Right lobe of liver (tissue), 6 donors: ENCODE measurements at regions not wholly inside any gene's neighbourhood (a gene's known extent, or its start where the extent isn't known, plus 50 kb on each side); places are given as distances from the start of the nearest gene placed in this dataset.

ENCODE experiments used
- ATAC-seq, 4 donors: fragments of 200-7000 bp; cut with Tn5 transposase; one replicate each; pipeline ENCODE4 v1.9.1; 2020; ENCODE audit warnings: mild to moderate bottlenecking in 4 of 4, moderate library complexity in 4 of 4
- DNase-seq, 3 donors: peaks; one replicate each; pipeline ENCODE4 v3.0.0-alpha.2; 2020
- H3K27ac ChIP-seq, 3 donors: fragments of 200-600 bp; one replicate each; pipeline ENCODE4 v1.8.0; 2022
- H3K27me3 ChIP-seq, 2 donors: fragments of 200-600 bp; one replicate each; pipeline ENCODE4 v1.8.0; 2022
- H3K36me3 ChIP-seq, 4 donors: fragments of 200-600 bp; sonication (generic) in 1 of 4; one replicate each; pipeline versions ENCODE4 v1.5.1 to v1.8.0; 2017 to 2022; ENCODE audit warnings: control low read depth in 1 of 4
- H3K4me1 ChIP-seq, 4 donors: fragments of 200-600 bp; sonication (generic) in 1 of 4; one replicate each; pipeline versions ENCODE4 v1.5.1 to v1.8.0; 2017 to 2022; ENCODE audit warnings: control low read depth in 1 of 4
- H3K4me3 ChIP-seq, 3 donors: fragments of 200-600 bp; one replicate each; pipeline ENCODE4 v1.8.0; 2022
- H3K9me3 ChIP-seq, 4 donors: fragments of 200-600 bp; sonication (generic) in 1 of 4; one replicate each; pipeline versions ENCODE4 v1.5.1 to v1.8.0; 2017 to 2022; ENCODE audit warnings: control low read depth in 1 of 4
- CTCF ChIP-seq, 4 donors: fragments of 200-600 bp in 3 of 4; fragments of 450-650 bp in 1 of 4; IDR thresholded peaks; one replicate each; pipeline versions ENCODE4 v1.5.1 to v1.8.0; 2016 to 2022; ENCODE audit warnings: antibody characterized with exemption in 4 of 4, mild to moderate bottlenecking in 2 of 4
- POLR2A ChIP-seq: fragments of 450-650 bp; IDR thresholded peaks from one replicate; pipeline ENCODE4 v1.6.1; 2017; ENCODE audit warnings: antibody characterized with exemption, mild to moderate bottlenecking
- WGBS: methylation state at CpG from one replicate; pipeline ENCODE4 v1.1.6; 2018; ENCODE audit warnings: low coverage, low lambda C conversion rate; ENCODE audit not compliant: insufficient coverage; ENCODE audit errors: missing lambda C conversion rate; 5-methylcytosine and 5-hydroxymethylcytosine counted together
- intact Hi-C, 2 donors: fragments of 100-400 bp; cut with DNase I; formaldehyde crosslinking; loops; one replicate each; pipeline versions ENCODE4 v1.11.2 to v1.14.1; 2022
- donor health status: DM: no; HTN: yes; CAD: no.
- donor health status: DM: no; HTN: no; CAD: no.
- donor health status: DM: no; HTN: no; CAD: no.
- donor health status: DM: no; HTN: yes; CAD: no.
- donor health status: DM: no; HTN: yes; CAD: no.

GRCh38 chr1:106619827-106620134 lies 436.7 kb upstream of the PRMT6 start:
- no peaks in the 10 kb centered on the region for H3K4me1 ChIP-seq
- intact Hi-C loops: no loop called here
- no peaks in the 10 kb centered on the region for H3K36me3 ChIP-seq
- H3K4me3 ChIP-seq: no peak overlapping the region
- H3K27ac ChIP-seq: no peak overlapping the region
- peaks cover 0 to under 1% (median 0%) of the 10 kb centered on the region in 4 donors for H3K9me3 ChIP-seq
- no peaks in the 10 kb centered on the region for H3K27me3 ChIP-seq
- no peak for TF ChIP-seq CTCF (IDR thresholded peaks at IDR 0.05)
- TF ChIP-seq POLR2A: no peak
- ATAC-seq (peak in 1 of 4 donors; percentile 18), DNase-seq (peak in 1 of 3 donors; percentile 22)
- 0% methylated on average over 1 of the region's 5 CpGs for WGBS

GRCh38 chr1:106620521-106620954 lies 435.9 kb upstream of the PRMT6 start:
- ATAC-seq: peak in 1 of 4 donors; percentile 12
- DNase-seq: peak in 1 of 3 donors; percentile 38
- no peak overlapping the region for H3K27ac ChIP-seq
- TF ChIP-seq CTCF (IDR thresholded peaks at IDR 0.05): no peak
- TF ChIP-seq POLR2A: no peak
- H3K27me3 ChIP-seq: no peaks in the 10 kb centered on the region
- H3K4me3 ChIP-seq: no peak overlapping the region
- WGBS: 20% methylated on average over 1 of the region's 7 CpGs
- intact Hi-C loops: no loop called here
- H3K9me3 ChIP-seq: no peaks in the 10 kb centered on the region
- no peaks in the 10 kb centered on the region for H3K4me1 ChIP-seq
- H3K36me3 ChIP-seq: no peaks in the 10 kb centered on the region

GRCh38 chr1:106621853-106622252 lies 434.6 kb upstream of the PRMT6 start:
- no peaks in the 10 kb centered on the region for H3K27me3 ChIP-seq
- DNase-seq: no peak

GRCh38 chr1:106637566-106637965 lies 418.9 kb upstream of the PRMT6 start:
- ATAC-seq (no peak), DNase-seq (no peak)
- Histone ChIP-seq H3K27ac (no peak overlapping the region), H3K4me3 (no peak overlapping the region), H3K36me3 (no peaks in the 10 kb centered on the region), H3K4me1 (no peaks in the 10 kb centered on the region), H3K27me3 (no peaks in the 10 kb centered on the region), H3K9me3 (no peaks in the 10 kb centered on the region)
- intact Hi-C loops: no loop called here
- TF ChIP-seq POLR2A (no peak), CTCF (IDR thresholded peaks at IDR 0.05) (no peak)
- 38% methylated on average over 3 of the region's 3 CpGs for WGBS

More at GRCh38 chr1:106621853-106622252, 434.6 kb upstream of the PRMT6 start:
- no peak for ATAC-seq
- H3K9me3 ChIP-seq: no peaks in the 10 kb centered on the region
- H3K4me1 ChIP-seq: no peaks in the 10 kb centered on the region
- no peak for TF ChIP-seq CTCF (IDR thresholded peaks at IDR 0.05)
- intact Hi-C loops: no loop called here
- H3K36me3 ChIP-seq: no peaks in the 10 kb centered on the region
- H3K27ac ChIP-seq: no peak overlapping the region
- WGBS: 29% methylated on average over 2 of the region's 2 CpGs
- H3K4me3 ChIP-seq: no peak overlapping the region

GRCh38 chr1:106646261-106646784 lies 410.2 kb upstream of the PRMT6 start:
- no peaks in the 10 kb centered on the region for H3K36me3 ChIP-seq
- no peak overlapping the region for H3K4me3 ChIP-seq
- DNase-seq (no peak), ATAC-seq (no peak)
- no peak overlapping the region for H3K27ac ChIP-seq
- no peaks in the 10 kb centered on the region for H3K27me3 ChIP-seq
- TF ChIP-seq POLR2A: no peak
- TF ChIP-seq CTCF (IDR thresholded peaks at IDR 0.05): no peak
- intact Hi-C loops: no loop called here
- no peaks in the 10 kb centered on the region for H3K4me1 ChIP-seq
- H3K9me3 ChIP-seq: no peaks in the 10 kb centered on the region
